Panc1 (cell line): ENCODE measurements at regions not wholly inside any gene's neighbourhood (a gene's known extent, or its start where the extent isn't known, plus 50 kb on each side); places are given as distances from the start of the nearest gene placed in this dataset.

Experiments used
- ATAC-seq: fragments of 200-7000 bp; cut with Tn5 transposase; 2 replicates; pipeline ENCODE4 v1.9.1; 2020; ENCODE audit warnings: mild to moderate bottlenecking, moderate library complexity
- BruUV-seq: library from RNA; stranded (reverse); fragments of 400-500 nt; replicated peaks from 2 replicates; lab custom pipeline; 2021; lab: Mats Ljungman, UMichigan
- CTCF ChIA-PET: fragments of 300-600 bp; sonication (Branson Sonifier 250); formaldehyde crosslinking; loops from one replicate; lab custom pipeline; 2022; ENCODE audit warnings: antibody characterized with exemption; lab: Charles Lee
- POLR2A ChIA-PET: fragments of 300-600 bp; sonication (Branson Sonifier 250); formaldehyde crosslinking; loops from one replicate; lab custom pipeline; 2022; ENCODE audit warnings: antibody characterized with exemption; lab: Charles Lee
- DNase-seq: peaks from one replicate; pipeline ENCODE4 v3.0.0-alpha.2; 2010; ENCODE audit warnings: low read depth, low spot score
- H3K27ac ChIP-seq: 2 replicates; pipeline ENCODE4 v1.5.1; 2011; ENCODE audit warnings: mild to moderate bottlenecking, low read length, inconsistent platforms
- H3K27me3 ChIP-seq: fragments of 200-500 bp; sonication (Bioruptor generic); 2 replicates; pipeline ENCODE4 v1.6.0; 2014; ENCODE audit warnings: low read length, inconsistent platforms; ENCODE audit not compliant: control insufficient read depth, insufficient read depth
- H3K36me3 ChIP-seq: fragments of 200-500 bp; sonication (Bioruptor generic); 2 replicates; pipeline ENCODE4 v1.5.1; 2014; ENCODE audit warnings: inconsistent platforms, mild to moderate bottlenecking, low read length, moderate library complexity; ENCODE audit not compliant: control insufficient read depth, insufficient read depth
- H3K4me1 ChIP-seq: 2 replicates; pipeline ENCODE4 v1.5.1; 2011; ENCODE audit warnings: inconsistent platforms, mild to moderate bottlenecking, low read length, moderate library complexity; ENCODE audit not compliant: control insufficient read depth, insufficient read depth
- H3K4me3 ChIP-seq, 2 experiments: 2 replicates each; pipeline ENCODE4 v1.5.1; 2011 to 2012; ENCODE audit warnings: low read depth in 2 of 2, low read length in 2 of 2, mild to moderate bottlenecking in 2 of 2, inconsistent platforms in 1 of 2, moderate library complexity in 1 of 2
- H3K9me3 ChIP-seq: fragments of 200-500 bp; sonication (Bioruptor generic); 2 replicates; pipeline ENCODE4 v1.5.1; 2014; ENCODE audit warnings: low read depth, mild to moderate bottlenecking, inconsistent platforms, low read length, moderate library complexity; ENCODE audit not compliant: control insufficient read depth, insufficient read depth
- POLR2AphosphoS5 ChIP-seq: IDR thresholded peaks from 2 replicates; pipeline ENCODE4 v1.6.1; 2012; ENCODE audit warnings: mild to moderate bottlenecking, low read depth, low read length, moderate library complexity
- REST ChIP-seq, 2 experiments: IDR thresholded peaks; 2 replicates each; pipeline ENCODE4 v1.6.1; 2011 to 2012; ENCODE audit warnings: low read depth in 2 of 2, control low read depth in 1 of 2, low read length in 1 of 2, mild to moderate bottlenecking in 1 of 2, moderate library complexity in 1 of 2; ENCODE audit not compliant: insufficient read depth in 1 of 2
- SIN3A ChIP-seq: IDR thresholded peaks from 2 replicates; pipeline ENCODE4 v1.6.1; 2012; ENCODE audit warnings: low read depth, mild to moderate bottlenecking, low read length, moderate library complexity, borderline replicate concordance; ENCODE audit not compliant: insufficient read depth
- TCF7L2 ChIP-seq: IDR thresholded peaks from 2 replicates; pipeline ENCODE4 v1.6.1; 2011; ENCODE audit warnings: mild to moderate bottlenecking, low read depth, low read length, inconsistent platforms
- in situ Hi-C: cut with HindIII; loops from 2 replicates; pipeline ENCODE4 v1.10.0; 2016; ENCODE audit warnings: low sequenced_read_pairs, low pct_unique_long_range_greater_than_20kb
- intact Hi-C: fragments of 100-400 bp; cut with micrococcal nuclease; formaldehyde crosslinking; loops from one replicate; pipeline ENCODE4 v1.10.0; 2022; ENCODE audit not compliant: unreplicated experiment
- TF ChIP-seq, protein P1 (sequence below): fragments of 450-650 bp; IDR thresholded peaks from 2 replicates; pipeline ENCODE4 v1.5.1; 2017; ENCODE audit warnings: mild to moderate bottlenecking

- DNase-seq = no peak
- in situ Hi-C loops = no loop called here
Measured at GRCh38 chr5:38607396-38607795, 51.0 kb upstream of the LIFR start.

GRCh38 chr5:38607930-38608564, 51.6 kb upstream of the LIFR start:
- Histone ChIP-seq H3K36me3 (no peaks in the 10 kb centered on the region), H3K27ac (no peak overlapping the region; the same call in 1 of the 2 replicates), H3K27me3 (no peaks in the 10 kb centered on the region), H3K4me3 (no peak overlapping the region), H3K9me3 (no peaks in the 10 kb centered on the region), H3K4me1 (peaks cover 4% of the 10 kb centered on the region)
- no peak for ATAC-seq
- POLR2A ChIA-PET = no interaction called here
- TF ChIP-seq POLR2AphosphoS5 (no peak), SIN3A (no peak), TCF7L2 (no peak), REST (IDR thresholded peaks at IDR 0.05; ENCODE audit: insufficient read depth in 1 of 2, low read depth in 2 of 2, low read length in 1 of 2) (no peak)
- TF ChIP-seq, protein P1, sequence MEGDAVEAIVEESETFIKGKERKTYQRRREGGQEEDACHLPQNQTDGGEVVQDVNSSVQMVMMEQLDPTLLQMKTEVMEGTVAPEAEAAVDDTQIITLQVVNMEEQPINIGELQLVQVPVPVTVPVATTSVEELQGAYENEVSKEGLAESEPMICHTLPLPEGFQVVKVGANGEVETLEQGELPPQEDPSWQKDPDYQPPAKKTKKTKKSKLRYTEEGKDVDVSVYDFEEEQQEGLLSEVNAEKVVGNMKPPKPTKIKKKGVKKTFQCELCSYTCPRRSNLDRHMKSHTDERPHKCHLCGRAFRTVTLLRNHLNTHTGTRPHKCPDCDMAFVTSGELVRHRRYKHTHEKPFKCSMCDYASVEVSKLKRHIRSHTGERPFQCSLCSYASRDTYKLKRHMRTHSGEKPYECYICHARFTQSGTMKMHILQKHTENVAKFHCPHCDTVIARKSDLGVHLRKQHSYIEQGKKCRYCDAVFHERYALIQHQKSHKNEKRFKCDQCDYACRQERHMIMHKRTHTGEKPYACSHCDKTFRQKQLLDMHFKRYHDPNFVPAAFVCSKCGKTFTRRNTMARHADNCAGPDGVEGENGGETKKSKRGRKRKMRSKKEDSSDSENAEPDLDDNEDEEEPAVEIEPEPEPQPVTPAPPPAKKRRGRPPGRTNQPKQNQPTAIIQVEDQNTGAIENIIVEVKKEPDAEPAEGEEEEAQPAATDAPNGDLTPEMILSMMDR = no peak
- intact Hi-C loops (no loop called here), in situ Hi-C loops (no loop called here)
- CTCF ChIA-PET = interaction anchor here (0.5 to 0.6 kb wide), 2 partner anchors 201 to 1263 kb away, joined by 3 to 6 read pairs; no protein-coding TSS in a partner anchor
- no peak for DNase-seq
- no TSS peak for BruUV-seq

More at GRCh38 chr5:38607396-38607795, 51.0 kb upstream of the LIFR start:
- ChIA-PET POLR2A (no interaction called here), CTCF (interaction anchor here (0.5 kb wide), 1 partner anchor 1264 kb away, joined by 6 read pairs; no protein-coding TSS in a partner anchor)
- no peak overlapping the region; the same call in 1 of the 2 replicates for H3K27ac ChIP-seq
- no TSS peak for BruUV-seq
- H3K4me1 ChIP-seq = peaks cover 4% of the 10 kb centered on the region
- intact Hi-C loops = no loop called here
- no peak overlapping the region for H3K4me3 ChIP-seq
- no peaks in the 10 kb centered on the region for H3K36me3 ChIP-seq
- H3K9me3 ChIP-seq = no peaks in the 10 kb centered on the region
- TF ChIP-seq, protein P1 = no peak
- TF ChIP-seq TCF7L2 (no peak), SIN3A (no peak), POLR2AphosphoS5 (no peak), REST (IDR thresholded peaks at IDR 0.05; ENCODE audit: insufficient read depth in 1 of 2, low read depth in 2 of 2, low read length in 1 of 2) (no peak)
- ATAC-seq = no peak
- no peaks in the 10 kb centered on the region for H3K27me3 ChIP-seq
